A549 (cell line): ENCODE measurements at regions not wholly inside any gene's neighbourhood (a gene's known extent, or its start where the extent isn't known, plus 50 kb on each side); places are given as distances from the start of the nearest gene placed in this dataset.

Source experiments
- ATAC-seq, 2 experiments: fragments of 200-7000 bp in 1 of 2; fragments of >200 bp in 1 of 2; cut with Nextera tagmentation in 1 of 2; cut with Tn5 transposase in 1 of 2; 3 replicates each; pipeline versions ENCODE4 v1.8.0 to v1.9.1; 2018 to 2020; ENCODE audit warnings: mild to moderate bottlenecking in 1 of 2, moderate library complexity in 1 of 2
- CTCF ChIA-PET: fragments of 300-600 bp; sonication (Branson Sonifier 250); formaldehyde crosslinking; extraction: SDS; loops from one replicate; lab custom pipeline; 2021; ENCODE audit warnings: antibody characterized with exemption, inconsistent platforms; lab: Yijun Ruan, JAX
- POLR2A ChIA-PET: fragments of 350-600 bp; formaldehyde crosslinking; extraction: SDS; loops from one replicate; lab custom pipeline; 2021; ENCODE audit warnings: antibody characterized with exemption, inconsistent platforms; lab: Yijun Ruan, JAX
- DNase-seq, 2 experiments: peaks; one replicate each; pipeline versions ENCODE4 v3.0.0 to v3.0.0-alpha.2; 2011 to 2016; ENCODE audit warnings: low read depth in 1 of 2, low spot score in 1 of 2
- FAIRE-seq: peaks from 2 replicates; lab custom pipeline; 2011; peaks lifted over from hg19 to GRCh38; lab: Jason Lieb, UNC
- H3K27ac ChIP-seq, 2 experiments: fragments of >200 bp; sonication (Bioruptor Twin); formaldehyde crosslinking; 3 replicates each; pipeline ENCODE4 v1.5.1; 2016 to 2017
- H3K4me1 ChIP-seq: fragments of >200 bp; sonication (Bioruptor Twin); formaldehyde crosslinking; 3 replicates; pipeline ENCODE4 v1.6.1; 2016
- H3K4me2 ChIP-seq: fragments of >200 bp; sonication (Bioruptor Twin); formaldehyde crosslinking; 3 replicates; pipeline ENCODE4 v1.6.1; 2016
- H3K4me3 ChIP-seq: fragments of >200 bp; sonication (Bioruptor Twin); formaldehyde crosslinking; 3 replicates; pipeline ENCODE4 v1.5.1; 2016
- H3K9me3 ChIP-seq: fragments of >200 bp; sonication (Bioruptor Twin); formaldehyde crosslinking; 3 replicates; pipeline ENCODE4 v1.6.1; 2016
- CEBPB ChIP-seq, 2 experiments: fragments of >200 bp in 1 of 2; sonication (Bioruptor Twin) in 1 of 2; formaldehyde crosslinking in 1 of 2; IDR thresholded peaks; 2 replicates each; pipeline ENCODE4 v1.6.1; 2012 to 2016
- CHD2 ChIP-seq: fragments of 150-350 bp; IDR thresholded peaks from 2 replicates; pipeline ENCODE4 v1.6.1; 2014; ENCODE audit warnings: low read length; ENCODE audit not compliant: partially characterized antibody
- EHF ChIP-seq: fragments of 250-450 bp; sonication (Bioruptor Pico); IDR thresholded peaks from 2 replicates; pipeline ENCODE4 v1.5.0; 2020; ENCODE audit warnings: mild to moderate bottlenecking
- EHMT2 ChIP-seq: fragments of 200-600 bp; sonication (generic); IDR thresholded peaks from 2 replicates; pipeline ENCODE4 v1.6.1; 2016; ENCODE audit warnings: antibody characterized with exemption, low read depth, mild to moderate bottlenecking, moderate library complexity
- EP300 ChIP-seq, 2 experiments: fragments of >200 bp; sonication (Bioruptor Twin); formaldehyde crosslinking; IDR thresholded peaks; 2 replicates in 1 of 2; 3 replicates in 1 of 2; pipeline ENCODE4 v1.6.1; 2016 to 2017
- FOSB ChIP-seq: fragments of 250-450 bp; sonication (Bioruptor Pico); IDR thresholded peaks from 2 replicates; pipeline ENCODE4 v1.5.0; 2020; ENCODE audit warnings: mild to moderate bottlenecking, moderate library complexity
- HOXA7 ChIP-seq: fragments of 250-450 bp; sonication (Bioruptor Pico); IDR thresholded peaks from 2 replicates; pipeline ENCODE4 v1.5.0; 2020; ENCODE audit warnings: mild to moderate bottlenecking, moderate library complexity
- JUN ChIP-seq, 2 experiments: fragments of >200 bp; sonication (Bioruptor Twin); formaldehyde crosslinking; IDR thresholded peaks; 2 replicates in 1 of 2; 3 replicates in 1 of 2; pipeline ENCODE4 v1.6.1; 2016 to 2017
- KDM5A ChIP-seq: fragments of 200-600 bp; sonication (generic); IDR thresholded peaks from 2 replicates; pipeline ENCODE4 v1.6.1; 2016; ENCODE audit warnings: antibody characterized with exemption, mild to moderate bottlenecking
- NFE2L2 ChIP-seq: fragments of 150-350 bp; conservative IDR thresholded peaks from 2 replicates; pipeline ENCODE4 v1.6.1; 2014; ENCODE audit warnings: low read length
- NPAS2 ChIP-seq: fragments of 250-450 bp; sonication (Bioruptor Pico); IDR thresholded peaks from 2 replicates; pipeline ENCODE4 v1.8.0; 2022; ENCODE audit warnings: mild to moderate bottlenecking, moderate library complexity, borderline replicate concordance
- NR3C1 ChIP-seq: fragments of >200 bp; sonication (Bioruptor Twin); formaldehyde crosslinking; IDR thresholded peaks from 3 replicates; pipeline ENCODE4 v1.6.1; 2017
- POLR2A ChIP-seq: IDR thresholded peaks from 2 replicates; pipeline ENCODE4 v1.6.1; 2012; ENCODE audit warnings: mild to moderate bottlenecking, low read length
- POLR2AphosphoS2 ChIP-seq: conservative IDR thresholded peaks from 2 replicates; pipeline ENCODE4 v1.6.1; 2012; ENCODE audit warnings: low read length, improper control_type of control experiment, inconsistent platforms
- RNF2 ChIP-seq: fragments of 200-600 bp; sonication (generic); IDR thresholded peaks from 2 replicates; pipeline ENCODE4 v1.6.1; 2016; ENCODE audit warnings: low read depth, mild to moderate bottlenecking, antibody characterized with exemption, moderate library complexity, borderline replicate concordance
- TP53 ChIP-seq: fragments of 250-450 bp; sonication (Bioruptor Pico); IDR thresholded peaks from 2 replicates; pipeline ENCODE4 v1.5.0; 2021; ENCODE audit warnings: mild to moderate bottlenecking, moderate library complexity
- ZFP36 ChIP-seq: fragments of 450-650 bp; IDR thresholded peaks from 2 replicates; pipeline ENCODE4 v1.6.1; 2014; ENCODE audit warnings: borderline replicate concordance; ENCODE audit not compliant: partially characterized antibody
- ZNF302 ChIP-seq: fragments of 250-450 bp; sonication (Bioruptor Pico); IDR thresholded peaks from 2 replicates; pipeline ENCODE4 v1.9.0; 2021; ENCODE audit warnings: inconsistent platforms, mild to moderate bottlenecking, moderate library complexity
- WGBS: methylation state at CpG from one replicate; pipeline ENCODE4 v1.1.6; 2017; ENCODE audit errors: missing lambda C conversion rate; 5-methylcytosine and 5-hydroxymethylcytosine counted together
- TF ChIP-seq, protein P1 (sequence below): fragments of 250-450 bp; sonication (Bioruptor Pico); IDR thresholded peaks from 2 replicates; pipeline ENCODE4 v1.5.0; 2020; ENCODE audit warnings: low read depth, mild to moderate bottlenecking, moderate library complexity
- TF ChIP-seq, protein P2 (sequence below): fragments of 450-650 bp; IDR thresholded peaks from 2 replicates; pipeline ENCODE4 v1.6.1; 2014; ENCODE audit warnings: antibody characterized with exemption

DNA sequence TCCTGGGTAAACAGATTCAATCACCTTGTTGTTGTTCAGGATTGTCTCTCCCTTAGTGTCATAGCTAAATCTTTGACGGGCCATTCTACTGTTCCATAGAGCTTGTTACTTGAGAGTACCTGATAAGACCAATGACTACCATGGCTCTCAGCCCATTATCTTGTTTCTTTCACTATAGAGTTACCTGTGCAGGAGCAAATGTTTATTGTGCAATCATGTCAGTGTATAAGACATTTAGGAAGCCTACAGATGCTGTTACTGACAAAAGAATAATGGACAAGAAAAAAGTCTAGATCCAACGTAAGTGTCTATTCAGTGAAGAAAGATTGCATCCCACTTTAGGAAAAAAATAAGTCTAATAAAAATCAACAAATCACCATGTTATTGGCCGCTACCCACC is 1041.7 kb upstream of the AUTS2 start:
- FAIRE-seq (no peak), DNase-seq (no peak)
- H3K4me1 ChIP-seq = no peaks in the 10 kb centered on the region
- WGBS = 64% methylated on average over 3 of the region's 3 CpGs
- TF ChIP-seq CEBPB (IDR thresholded peaks at IDR 0.05) (peak in 1 of 2 experiments; percentile 32; a peak in 2 of 4 replicates), JUN (IDR thresholded peaks at IDR 0.05) (no peak)
- TF ChIP-seq, all 56 proteins: peak for 1
- ChIA-PET CTCF (no interaction called here), POLR2A (no interaction called here)
- H3K4me3 ChIP-seq = no peak overlapping the region
- no peak overlapping the region for H3K4me2 ChIP-seq
- H3K9me3 ChIP-seq = 0 out of 3 replicates have a peak, but pooled peaks cover 3% of the 10 kb centered on the region
- ATAC-seq = no peak
- H3K27ac ChIP-seq = no peak overlapping the region

DNA sequence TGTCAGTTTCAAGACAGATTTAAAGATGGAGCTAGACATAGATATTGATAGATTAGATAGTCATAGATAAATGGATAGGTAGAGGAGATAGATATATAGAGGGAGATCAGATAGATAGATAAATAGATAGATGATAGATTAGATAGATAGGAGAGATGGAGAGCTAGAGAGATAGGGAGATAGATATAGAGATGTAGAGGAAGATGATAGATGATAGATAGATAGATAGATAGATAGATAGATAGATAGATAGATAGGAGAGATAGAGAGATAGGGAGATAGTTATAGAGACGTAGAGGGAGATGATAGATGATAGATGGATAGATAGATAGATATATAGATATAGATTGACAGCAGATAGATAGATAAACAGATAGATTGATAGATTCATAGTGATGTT is 1038.8 kb upstream of the AUTS2 start:
- POLR2A ChIA-PET = no interaction called here
- H3K4me1 ChIP-seq = no peaks in the 10 kb centered on the region
- no peak overlapping the region for H3K4me3 ChIP-seq
- no peak for DNase-seq
- H3K4me2 ChIP-seq = no peak overlapping the region
- ATAC-seq = no peak
- CTCF ChIA-PET = interaction anchor here (0.6 kb wide), 1 partner anchor 264 kb away, joined by 3 read pairs; no protein-coding TSS in a partner anchor
- no peak for TF ChIP-seq NR3C1
- TF ChIP-seq, protein P1, sequence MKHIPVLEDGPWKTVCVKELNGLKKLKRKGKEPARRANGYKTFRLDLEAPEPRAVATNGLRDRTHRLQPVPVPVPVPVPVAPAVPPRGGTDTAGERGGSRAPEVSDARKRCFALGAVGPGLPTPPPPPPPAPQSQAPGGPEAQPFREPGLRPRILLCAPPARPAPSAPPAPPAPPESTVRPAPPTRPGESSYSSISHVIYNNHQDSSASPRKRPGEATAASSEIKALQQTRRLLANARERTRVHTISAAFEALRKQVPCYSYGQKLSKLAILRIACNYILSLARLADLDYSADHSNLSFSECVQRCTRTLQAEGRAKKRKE (CRISPR knock-in tag) = no peak
- TF ChIP-seq CHD2 = no peak
- TF ChIP-seq KDM5A = no peak
- TF ChIP-seq POLR2AphosphoS2 = no peak
- no peak for TF ChIP-seq ZNF302 (CRISPR knock-in tag)
- no peak for TF ChIP-seq EHF
- no peak for TF ChIP-seq CEBPB (IDR thresholded peaks at IDR 0.05)
- no peak for TF ChIP-seq ZFP36
- no peak for TF ChIP-seq EP300 (IDR thresholded peaks at IDR 0.05)
- no peak for TF ChIP-seq EHMT2
- no peak for TF ChIP-seq POLR2A
- no peak for TF ChIP-seq NFE2L2
- no peak for TF ChIP-seq FOSB (CRISPR knock-in tag)
- TF ChIP-seq NPAS2 (CRISPR knock-in tag) = no peak
- no peak for TF ChIP-seq RNF2
- 79% methylated on average over 1 of the region's 1 CpG for WGBS
- no peak overlapping the region for H3K27ac ChIP-seq
- 0 out of 3 replicates have a peak, but pooled peaks cover 3% of the 10 kb centered on the region for H3K9me3 ChIP-seq
- FAIRE-seq = no peak

DNA sequence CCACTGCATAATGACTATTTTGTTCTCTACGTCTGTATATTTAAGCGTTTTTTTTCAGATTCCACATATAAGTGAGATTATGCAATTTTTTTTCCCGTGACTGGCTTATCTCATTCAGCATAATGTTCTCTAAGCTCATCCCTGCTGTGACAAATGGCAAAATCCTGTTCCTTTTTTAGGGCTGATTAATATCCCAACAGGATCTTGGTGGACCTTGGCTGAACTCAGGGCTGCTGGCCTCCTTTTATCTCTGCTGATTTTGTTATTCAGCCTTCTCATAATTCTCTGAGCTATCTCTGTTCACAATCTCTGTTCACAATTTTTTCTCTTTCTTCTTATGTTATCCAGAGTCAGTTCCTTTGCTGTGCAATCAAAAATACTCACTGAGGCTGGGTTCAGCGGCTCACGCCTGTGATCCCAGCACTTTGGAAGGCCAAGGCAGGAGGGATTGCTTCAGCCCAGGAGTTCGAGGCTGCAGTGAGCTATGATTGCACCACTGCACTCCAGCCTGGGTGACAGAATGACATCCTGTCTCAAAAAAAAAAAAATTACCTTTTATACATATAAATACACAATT is 1035.9 kb upstream of the AUTS2 start:
- ChIA-PET POLR2A (no interaction called here), CTCF (no interaction called here)
- FAIRE-seq = no peak
- Histone ChIP-seq H3K4me2 (no peak overlapping the region), H3K9me3 (0 out of 3 replicates have a peak, but pooled peaks cover 3% of the 10 kb centered on the region), H3K4me3 (no peak overlapping the region), H3K27ac (no peak overlapping the region), H3K4me1 (no peaks in the 10 kb centered on the region)
- WGBS = 70% methylated on average over 6 of the region's 6 CpGs
- TF ChIP-seq HOXA7 (CRISPR knock-in tag) (no peak), RNF2 (no peak), JUN (IDR thresholded peaks at IDR 0.05) (no peak), TP53 (no peak)
- TF ChIP-seq, protein P1 (CRISPR knock-in tag) = no peak
- TF ChIP-seq, protein P2, sequence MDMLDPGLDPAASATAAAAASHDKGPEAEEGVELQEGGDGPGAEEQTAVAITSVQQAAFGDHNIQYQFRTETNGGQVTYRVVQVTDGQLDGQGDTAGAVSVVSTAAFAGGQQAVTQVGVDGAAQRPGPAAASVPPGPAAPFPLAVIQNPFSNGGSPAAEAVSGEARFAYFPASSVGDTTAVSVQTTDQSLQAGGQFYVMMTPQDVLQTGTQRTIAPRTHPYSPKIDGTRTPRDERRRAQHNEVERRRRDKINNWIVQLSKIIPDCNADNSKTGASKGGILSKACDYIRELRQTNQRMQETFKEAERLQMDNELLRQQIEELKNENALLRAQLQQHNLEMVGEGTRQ = no peak
- DNase-seq = no peak
- no peak for ATAC-seq
